NCI-H748 treated with DMSO at 0.1 percent for 48 hours (cell line): ENCODE measurements at regions not wholly inside any gene's neighbourhood (a gene's known extent, or its start where the extent isn't known, plus 50 kb on each side); places are given as distances from the start of the nearest gene placed in this dataset.
"Not testable (repeated sequence)": the region's sequence is repeated elsewhere in the genome, so short reads cannot be mapped to it uniquely, and the experiment has no call there.

Experiments used
- DNase-seq: peaks from one replicate; lab custom pipeline; 2025; lab: John Stamatoyannopoulos, UW

DNA sequence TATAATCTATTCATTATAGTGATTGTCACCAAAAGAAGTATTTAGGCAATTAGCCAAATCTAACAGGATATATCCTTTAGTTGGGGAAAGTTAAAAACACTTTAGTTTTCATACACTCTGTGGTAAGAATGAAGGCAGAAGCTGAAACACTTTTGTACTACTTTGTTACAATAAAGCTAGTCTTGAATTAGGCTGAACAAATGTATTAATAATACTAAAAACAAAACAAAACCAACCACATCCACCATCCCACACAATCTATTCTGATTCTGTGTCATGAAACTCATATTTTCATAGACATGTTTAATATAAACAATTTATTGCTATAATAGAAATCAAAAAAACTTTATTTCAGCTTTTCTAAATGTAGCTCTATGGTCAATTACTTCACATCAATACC, 508.8 kb downstream of the ZEB2 start:
- DNase-seq: no peak

- no peak for DNase-seq
Measured at GRCh38 chr2:144010096-144010836, 509.7 kb downstream of the ZEB2 start.

GRCh38 chr2:144006139-144006538, 513.8 kb downstream of the ZEB2 start:
- no peak for DNase-seq

GRCh38 chr2:144004742-144005141, 515.2 kb downstream of the ZEB2 start:
- no peak for DNase-seq

DNA sequence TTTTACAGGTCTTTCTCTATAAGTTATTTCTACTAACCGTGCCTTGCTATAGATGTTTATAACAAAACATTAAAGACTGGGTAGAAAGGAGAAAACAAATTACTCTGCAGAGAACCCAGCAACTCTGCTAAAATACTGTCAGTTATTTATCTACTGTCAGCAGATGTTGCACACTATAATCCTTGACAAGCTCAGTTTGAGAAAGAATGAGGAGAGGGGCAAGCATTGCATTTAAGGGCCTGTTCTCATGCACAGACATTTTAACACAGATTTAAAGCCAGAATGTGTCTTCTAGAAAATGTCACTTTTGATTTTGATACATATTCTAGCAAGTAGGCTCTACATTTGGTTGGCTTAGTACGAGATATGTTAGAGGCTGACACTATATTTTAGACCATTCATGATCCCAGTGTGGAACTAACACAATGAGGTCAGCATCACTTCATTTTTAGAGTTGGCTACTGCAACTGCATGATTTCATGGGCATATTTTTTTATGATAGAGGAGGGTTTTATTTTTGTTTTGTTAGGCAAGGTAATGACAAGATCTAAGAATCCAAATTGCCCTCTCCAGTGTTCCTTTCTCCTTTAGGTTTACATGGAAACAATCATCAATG, 516.4 kb downstream of the ZEB2 start:
- no peak for DNase-seq

DNA sequence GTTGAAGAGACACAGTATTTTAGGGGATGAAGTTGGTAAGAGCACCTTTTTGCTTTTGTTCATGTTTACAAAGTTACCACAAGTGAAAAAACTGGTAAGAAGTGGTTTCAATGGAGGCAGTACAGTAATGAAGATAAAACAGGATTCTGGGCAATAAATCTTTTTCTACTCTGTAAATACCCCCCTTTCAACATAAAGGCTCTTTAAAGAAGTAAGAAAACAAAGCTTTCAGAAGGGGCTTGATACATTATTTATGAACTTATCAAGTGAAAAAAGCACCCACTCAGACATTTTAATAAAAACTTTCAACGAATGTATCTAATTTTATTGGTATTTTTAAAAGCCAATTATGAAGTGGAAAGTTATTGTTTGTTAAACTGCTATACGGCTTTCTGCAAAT, 522.9 kb downstream of the ZEB2 start:
- no peak for DNase-seq

DNA sequence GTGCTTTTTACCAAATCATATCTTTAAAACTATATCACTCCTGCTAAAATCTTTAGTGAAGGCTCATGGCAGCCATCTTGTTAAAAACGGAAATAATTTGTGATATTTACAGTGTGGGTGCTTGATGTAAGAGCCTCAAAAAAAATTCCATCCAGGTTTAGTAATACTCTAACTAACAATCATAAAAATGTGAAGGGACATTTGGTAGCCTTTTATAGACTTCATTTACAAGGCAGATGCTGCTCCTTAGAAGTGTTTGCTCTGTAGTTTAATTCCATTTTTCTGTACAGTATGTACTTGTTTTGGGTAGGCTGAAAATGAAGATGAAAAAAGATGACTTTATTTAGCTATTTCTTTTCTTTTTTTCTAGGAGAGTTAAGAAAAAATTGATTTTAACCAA, 525.0 kb downstream of the ZEB2 start:
- no peak for DNase-seq

DNA sequence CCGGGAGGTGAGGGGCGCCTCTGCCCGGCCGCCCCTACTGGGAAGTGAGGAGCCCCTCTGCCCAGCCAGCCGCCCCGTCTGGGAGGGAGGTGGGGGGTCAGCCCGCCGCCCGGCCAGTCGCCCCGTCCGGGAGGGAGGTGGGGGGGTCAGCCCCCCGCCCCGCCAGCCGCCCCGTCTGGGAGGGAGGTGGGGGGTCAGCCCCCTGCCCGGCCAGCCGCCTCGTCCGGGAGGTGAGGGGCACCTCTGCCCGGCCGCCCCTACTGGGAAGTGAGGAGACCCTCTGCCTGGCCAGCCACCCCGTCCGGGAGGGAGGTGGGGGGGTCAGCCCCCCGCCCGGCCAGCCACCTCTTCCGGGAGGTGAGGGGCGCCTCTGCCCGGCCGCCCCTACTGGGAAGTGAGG, 528.3 kb downstream of the ZEB2 start:
- DNase-seq: not testable (repeated sequence)

GRCh38 chr2:143988082-143988481, 531.8 kb downstream of the ZEB2 start:
- DNase-seq: no peak

DNA sequence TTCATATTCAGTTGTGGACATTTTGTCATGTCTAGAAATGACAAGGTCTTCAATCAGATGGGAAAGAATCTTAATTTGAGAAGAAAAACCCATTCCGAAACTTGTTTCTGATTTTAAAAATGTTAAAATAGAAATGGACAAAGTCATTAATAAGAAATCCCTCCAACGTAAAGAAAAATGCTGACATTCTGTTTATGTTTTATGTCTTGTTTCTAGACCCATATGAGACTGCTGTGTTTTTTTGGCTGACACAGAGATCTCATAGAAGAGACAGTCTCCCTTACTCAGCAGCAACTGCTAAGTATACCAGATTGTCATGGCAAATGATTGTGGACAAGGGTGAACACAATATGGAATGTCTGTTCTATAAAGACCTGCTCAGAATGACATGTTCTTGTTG, 538.5 kb downstream of the ZEB2 start:
- DNase-seq: no peak

DNA sequence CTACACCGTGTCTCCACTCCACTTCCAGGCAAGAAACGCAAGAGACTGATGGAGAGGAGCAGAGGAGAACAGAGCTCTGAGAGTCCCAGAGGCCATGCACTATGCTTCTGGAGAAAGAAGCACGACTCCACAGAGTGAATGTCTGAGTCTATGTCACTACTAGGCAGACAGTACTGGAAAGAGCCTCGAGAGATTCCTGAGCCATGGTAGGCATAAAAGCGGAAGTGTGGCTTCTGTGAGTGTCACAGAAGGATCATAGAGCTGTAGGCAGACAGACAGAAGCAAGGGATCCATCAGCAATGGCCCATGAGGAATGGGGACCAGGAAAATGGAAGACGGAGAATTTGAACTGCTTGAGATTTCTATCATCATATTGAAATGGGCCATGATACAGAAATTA, 542.6 kb downstream of the ZEB2 start:
- DNase-seq: no peak

- no peak for DNase-seq
Measured at GRCh38 chr2:143975216-143975615, 544.7 kb downstream of the ZEB2 start.

DNA sequence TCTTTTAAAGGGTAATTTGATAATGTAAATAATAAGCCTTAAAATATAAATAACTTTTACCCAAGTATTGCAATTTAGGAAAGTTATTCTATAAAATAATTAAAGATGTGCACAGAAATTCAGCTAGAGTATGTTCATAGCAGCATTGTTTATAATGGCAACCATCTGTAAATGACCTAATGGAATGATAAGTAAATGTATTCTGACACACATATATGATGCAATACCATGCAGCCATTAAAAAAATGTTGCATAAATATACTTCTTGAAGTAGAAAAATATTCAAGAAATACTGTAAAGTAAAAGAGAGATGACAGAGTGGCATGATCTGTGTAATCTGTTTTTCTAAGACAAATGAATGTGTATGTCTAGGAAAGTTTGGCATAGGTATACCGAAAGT, 545.7 kb downstream of the ZEB2 start:
- no peak for DNase-seq

GRCh38 chr2:143968860-143969259, 551.1 kb downstream of the ZEB2 start:
- DNase-seq: no peak

GRCh38 chr2:143968360-143968759, 551.6 kb downstream of the ZEB2 start:
- DNase-seq: no peak

GRCh38 chr2:143965493-143966164, 554.3 kb downstream of the ZEB2 start:
- DNase-seq: no peak

GRCh38 chr2:143964891-143965290, 555.0 kb downstream of the ZEB2 start:
- DNase-seq: no peak

- no peak for DNase-seq
Measured at GRCh38 chr2:143960177-143960576, 559.7 kb downstream of the ZEB2 start.

GRCh38 chr2:143957321-143957720, 562.6 kb downstream of the ZEB2 start:
- no peak for DNase-seq

DNA sequence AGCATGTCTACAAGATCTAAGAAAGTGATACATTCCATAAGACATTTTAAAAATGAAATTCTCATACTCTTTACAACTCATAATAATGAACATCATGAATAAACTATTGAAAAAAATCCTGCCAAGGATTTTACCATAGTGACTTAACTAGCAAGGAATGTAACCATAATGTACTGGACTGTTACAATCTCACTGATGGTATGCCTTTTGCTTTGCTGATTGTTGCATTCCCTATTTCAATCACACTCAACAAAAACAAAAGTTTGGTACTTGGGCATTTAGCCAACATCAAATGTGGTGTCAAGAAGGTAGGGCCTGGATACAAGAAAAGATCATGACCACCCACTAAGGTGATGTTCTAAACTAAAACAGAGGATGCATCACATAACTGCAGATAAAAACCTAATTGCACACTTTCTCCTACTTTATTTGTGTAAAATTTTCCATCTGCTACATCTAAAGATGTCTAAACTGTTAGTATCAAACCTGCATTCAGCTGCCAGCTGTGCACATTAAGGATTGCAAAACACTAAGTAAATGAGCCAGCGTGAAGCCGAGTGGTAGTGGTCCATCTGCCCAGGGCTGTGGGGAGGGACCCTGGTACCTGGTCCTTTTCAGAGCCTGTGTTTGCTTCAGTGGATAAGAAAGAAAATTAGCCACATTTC, 564.4 kb downstream of the ZEB2 start:
- no peak for DNase-seq

DNA sequence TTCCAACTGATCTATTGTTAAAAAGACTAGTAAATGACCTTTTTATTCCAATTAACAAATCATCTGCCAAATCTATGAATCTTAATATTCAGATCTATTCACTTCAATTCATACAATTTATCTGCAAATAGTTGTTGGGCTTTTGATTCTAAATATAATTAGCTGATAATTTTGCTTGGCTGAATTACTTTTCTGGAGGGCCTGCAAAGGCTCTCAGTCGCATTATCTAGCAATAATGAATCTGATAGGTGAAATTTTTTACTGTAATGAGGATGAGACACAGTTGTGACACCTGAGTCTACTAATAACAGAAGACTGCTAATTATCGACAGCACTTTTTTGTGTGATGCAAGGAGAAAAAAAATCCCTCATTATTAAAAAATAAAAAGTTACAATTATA, 565.1 kb downstream of the ZEB2 start:
- DNase-seq: no peak

- DNase-seq: no peak
Measured at GRCh38 chr2:143954186-143954585, 565.7 kb downstream of the ZEB2 start.
